SK-N-SH treated with all-trans-retinoic acid at 6 μM for 48 hours (cell line): ENCODE measurements at regions not wholly inside any gene's neighbourhood (a gene's known extent, or its start where the extent isn't known, plus 50 kb on each side); places are given as distances from the start of the nearest gene placed in this dataset.

Experiments
- PATZ1 ChIP-seq: fragments of 250-450 bp; sonication (Bioruptor Pico); IDR thresholded peaks from 2 replicates; pipeline ENCODE4 v1.8.0; 2020; ENCODE audit warnings: mild to moderate bottlenecking, moderate library complexity, borderline replicate concordance
- RARB ChIP-seq: fragments of 250-450 bp; sonication (Bioruptor Pico); IDR thresholded peaks from 2 replicates; pipeline ENCODE4 v1.8.0; 2021; ENCODE audit warnings: mild to moderate bottlenecking, moderate library complexity
- ZFP30 ChIP-seq: fragments of 450-650 bp; formaldehyde crosslinking; IDR thresholded peaks from 2 replicates; pipeline ENCODE4 v1.5.0; 2022; ENCODE audit warnings: mild to moderate bottlenecking, moderate library complexity
- ZNF565 ChIP-seq: fragments of 450-650 bp; formaldehyde crosslinking; conservative IDR thresholded peaks from 2 replicates; pipeline ENCODE4 v1.5.0; 2020; ENCODE audit warnings: low read depth, mild to moderate bottlenecking, moderate library complexity
- TF ChIP-seq, protein P1 (sequence below): fragments of 250-450 bp; sonication (Bioruptor Pico); IDR thresholded peaks from 2 replicates; pipeline ENCODE4 v1.5.1; 2021; ENCODE audit warnings: mild to moderate bottlenecking, moderate library complexity

DNA sequence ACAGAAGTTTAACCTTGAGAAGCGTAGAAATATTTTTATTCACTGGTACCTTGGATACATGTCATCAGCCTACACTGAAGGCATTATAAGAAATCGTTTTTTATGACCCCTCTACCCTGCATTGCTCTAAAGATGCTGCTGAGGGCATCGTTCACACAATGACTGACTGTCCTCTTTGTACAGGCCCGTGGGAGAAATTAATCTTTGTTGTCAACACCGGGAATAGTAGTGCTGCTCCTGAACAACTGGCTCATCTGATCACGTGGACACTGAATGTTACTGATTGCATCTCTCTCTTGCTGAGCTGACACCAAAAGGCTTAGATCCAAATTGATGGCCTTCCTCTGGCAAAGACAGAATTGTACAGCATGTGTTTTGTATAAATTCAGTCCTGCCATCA, 157.1 kb upstream of the SMLR1 start:
- TF ChIP-seq RARB (CRISPR knock-in tag) (no peak), PATZ1 (no peak), ZFP30 (CRISPR knock-in tag) (no peak), ZNF565 (CRISPR knock-in tag) (no peak)
- TF ChIP-seq, protein P1, sequence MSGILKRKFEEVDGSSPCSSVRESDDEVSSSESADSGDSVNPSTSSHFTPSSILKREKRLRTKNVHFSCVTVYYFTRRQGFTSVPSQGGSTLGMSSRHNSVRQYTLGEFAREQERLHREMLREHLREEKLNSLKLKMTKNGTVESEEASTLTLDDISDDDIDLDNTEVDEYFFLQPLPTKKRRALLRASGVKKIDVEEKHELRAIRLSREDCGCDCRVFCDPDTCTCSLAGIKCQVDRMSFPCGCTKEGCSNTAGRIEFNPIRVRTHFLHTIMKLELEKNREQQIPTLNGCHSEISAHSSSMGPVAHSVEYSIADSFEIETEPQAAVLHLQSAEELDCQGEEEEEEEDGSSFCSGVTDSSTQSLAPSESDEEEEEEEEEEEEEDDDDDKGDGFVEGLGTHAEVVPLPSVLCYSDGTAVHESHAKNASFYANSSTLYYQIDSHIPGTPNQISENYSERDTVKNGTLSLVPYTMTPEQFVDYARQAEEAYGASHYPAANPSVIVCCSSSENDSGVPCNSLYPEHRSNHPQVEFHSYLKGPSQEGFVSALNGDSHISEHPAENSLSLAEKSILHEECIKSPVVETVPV = no peak
